Activated naive CD8-positive, alpha-beta T cell treated with anti-CD3 and anti-CD28 coated beads, Interleukin-2, amount 50 U/mL, for 16 hours (primary cell): ENCODE measurements at regions not wholly inside any gene's neighbourhood (a gene's known extent, or its start where the extent isn't known, plus 50 kb on each side); places are given as distances from the start of the nearest gene placed in this dataset.
"Not testable (repeated sequence)": the region's sequence is repeated elsewhere in the genome, so short reads cannot be mapped to it uniquely, and the experiment has no call there.

ENCODE experiments used
- DNase-seq: peaks from one replicate; pipeline ENCODE4 v3.0.0-alpha.2; 2020; ENCODE audit warnings: low read depth, low spot score

DNA sequence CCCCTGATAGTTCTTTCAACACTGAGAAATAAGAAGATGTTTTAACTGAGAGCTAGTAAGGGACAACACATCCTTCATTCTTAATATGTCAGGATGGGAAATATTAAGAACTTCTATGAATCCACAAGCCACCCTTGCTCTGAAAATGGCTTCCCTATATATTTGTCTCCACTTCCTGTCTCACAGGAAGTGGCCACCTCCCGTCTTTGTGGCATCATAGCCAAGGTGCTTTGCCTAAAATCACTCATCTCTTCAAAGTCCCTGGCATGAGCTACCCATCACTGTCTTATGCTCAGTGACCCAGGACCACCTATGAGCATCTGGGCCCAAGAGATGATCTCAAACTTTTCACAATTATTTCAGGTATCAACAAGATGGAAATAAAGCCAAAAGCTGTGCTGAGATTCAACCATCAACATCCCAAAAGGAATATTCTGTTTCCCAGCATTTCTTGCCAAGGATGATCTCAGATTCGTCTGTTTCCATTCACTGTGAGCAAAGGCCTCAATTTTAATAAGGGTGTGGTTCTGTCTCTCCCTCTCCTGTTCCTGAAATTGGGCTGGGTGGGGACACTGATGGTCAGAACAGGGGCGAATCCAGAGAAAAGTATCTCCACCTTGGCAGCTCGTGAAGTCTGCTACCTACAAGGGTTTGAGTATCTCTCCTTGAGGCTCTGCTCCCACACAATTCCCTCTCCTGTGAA lies 493.9 kb downstream of the MN1 start:
- DNase-seq: no peak

DNA sequence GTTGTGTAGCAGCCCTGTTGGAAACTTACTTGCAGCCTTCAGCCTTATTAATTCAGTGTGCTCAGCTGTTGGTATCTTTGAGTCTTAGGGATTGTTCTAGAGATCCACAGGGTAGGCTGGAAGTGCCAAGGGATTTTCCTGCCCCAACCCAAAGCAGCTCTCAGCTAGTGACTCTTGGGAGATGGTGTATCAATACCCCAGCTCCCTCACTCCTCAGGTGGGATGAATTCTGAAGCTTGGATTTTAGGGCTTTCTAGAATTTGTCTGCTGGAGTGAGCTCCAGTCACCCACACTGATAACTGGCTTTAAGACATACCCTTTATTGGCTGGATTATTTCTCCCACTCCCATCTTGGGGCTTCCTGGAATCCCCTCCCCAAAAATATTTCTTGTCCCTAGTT lies 493.0 kb downstream of the MN1 start:
- DNase-seq: no peak

DNA sequence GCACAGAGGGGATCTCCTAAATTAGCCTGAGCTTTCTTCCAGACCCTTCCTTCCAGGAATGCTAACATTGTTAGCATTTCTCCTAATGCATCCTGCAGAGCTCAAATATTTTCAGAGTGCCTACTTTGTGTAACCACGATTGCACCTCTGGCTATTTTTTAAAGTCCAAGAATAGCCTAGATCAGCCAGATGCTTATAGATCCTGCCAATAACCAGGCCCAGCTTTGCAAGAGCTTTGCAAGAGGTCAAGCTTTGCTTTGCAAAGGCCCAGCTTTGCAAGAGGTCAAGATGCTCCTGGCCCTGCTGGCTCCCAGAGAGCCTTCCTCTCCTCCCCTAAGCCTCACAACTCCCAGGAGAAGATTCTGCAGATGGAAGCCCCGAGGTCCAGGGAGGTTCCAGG lies 491.9 kb downstream of the MN1 start:
- no peak for DNase-seq

DNA sequence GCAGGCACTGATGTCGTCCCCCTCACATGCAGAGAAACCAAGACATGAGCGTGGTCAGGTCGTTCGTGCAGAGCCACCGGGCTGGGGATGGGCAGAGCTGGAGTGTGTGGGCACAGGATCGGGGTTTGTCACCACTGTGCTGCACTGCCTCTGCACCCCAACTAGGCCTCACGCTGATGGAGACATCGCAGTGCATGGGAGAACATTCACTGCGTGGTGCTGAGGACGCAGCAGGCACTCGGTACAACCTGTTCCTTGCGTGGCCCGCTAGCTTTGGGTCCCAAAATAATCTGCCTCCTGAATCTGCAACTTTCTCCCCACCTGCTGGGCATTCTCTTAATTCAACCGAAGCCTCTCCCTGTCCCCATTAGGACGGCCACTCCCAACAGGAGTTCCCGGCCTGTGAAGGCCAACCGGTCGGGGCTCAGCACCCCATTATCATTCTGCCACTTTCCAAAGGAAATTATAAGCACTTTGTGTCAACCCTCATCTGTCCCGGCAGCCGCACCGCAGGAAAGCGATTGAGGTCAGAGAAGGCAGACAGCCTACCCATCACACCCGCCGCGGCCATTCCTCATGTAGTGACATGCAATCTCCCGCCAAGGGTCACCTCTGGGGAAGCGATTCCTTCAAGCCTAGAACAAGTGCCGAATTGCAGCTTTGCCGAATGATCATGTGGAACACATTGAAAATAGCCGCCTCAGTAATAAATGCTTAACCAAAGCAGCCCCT lies 490.4 kb downstream of the MN1 start:
- DNase-seq: no peak

DNA sequence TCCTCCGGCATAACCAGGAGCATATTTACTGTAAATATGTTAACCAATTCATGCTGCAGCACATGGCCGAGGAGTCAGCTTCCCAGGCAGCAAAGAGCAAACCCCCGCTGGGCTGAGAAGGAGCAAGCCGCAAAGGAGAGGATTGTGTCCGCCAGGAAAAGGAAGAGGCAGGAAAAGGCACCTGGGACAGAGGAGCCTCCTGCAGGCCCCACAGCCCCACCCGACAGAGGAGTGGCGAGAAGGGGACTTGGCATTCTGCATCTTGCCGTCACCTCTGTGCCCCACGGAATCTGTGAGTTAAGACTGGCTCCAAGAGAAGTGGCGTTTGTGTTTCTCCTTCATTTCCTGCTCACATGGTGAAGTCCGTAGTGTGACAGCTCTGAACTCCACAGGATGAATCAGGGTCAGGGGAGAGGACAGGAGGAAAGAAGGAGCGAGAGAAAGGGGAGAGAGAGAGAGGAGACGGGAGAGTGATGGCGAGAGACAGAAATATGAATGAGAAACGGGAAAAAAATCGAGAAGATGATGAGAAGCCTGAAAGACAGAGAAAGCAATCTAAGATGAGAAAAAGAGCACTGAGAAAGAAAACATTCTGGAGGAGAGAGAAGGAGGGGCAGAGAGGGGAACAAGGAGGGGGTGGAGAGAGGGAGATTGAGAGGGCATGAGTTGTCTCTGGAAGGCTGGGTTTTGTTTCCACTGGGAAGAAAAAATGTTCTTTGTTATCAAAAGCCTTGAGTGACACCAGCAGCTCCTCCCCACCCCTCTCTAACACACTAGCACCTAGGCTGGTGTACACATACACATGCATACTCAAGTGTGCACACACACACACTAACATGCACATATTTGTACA lies 489.6 kb downstream of the MN1 start:
- no peak for DNase-seq

DNA sequence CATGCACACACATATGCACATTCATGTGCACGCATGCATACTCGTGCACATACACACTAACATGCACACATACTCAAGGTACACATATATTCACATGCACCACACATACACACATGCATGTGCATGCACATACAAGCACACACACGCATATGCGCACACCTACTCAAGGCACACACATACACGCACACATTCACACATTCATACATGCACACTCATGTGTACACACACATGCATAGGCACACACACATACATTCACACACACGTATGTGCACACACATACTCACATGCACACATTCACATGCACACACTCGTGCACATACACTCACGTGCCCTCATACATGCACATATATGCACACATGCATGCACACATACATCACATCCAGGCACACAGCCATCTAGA lies 489.0 kb downstream of the MN1 start:
- no peak for DNase-seq

DNA sequence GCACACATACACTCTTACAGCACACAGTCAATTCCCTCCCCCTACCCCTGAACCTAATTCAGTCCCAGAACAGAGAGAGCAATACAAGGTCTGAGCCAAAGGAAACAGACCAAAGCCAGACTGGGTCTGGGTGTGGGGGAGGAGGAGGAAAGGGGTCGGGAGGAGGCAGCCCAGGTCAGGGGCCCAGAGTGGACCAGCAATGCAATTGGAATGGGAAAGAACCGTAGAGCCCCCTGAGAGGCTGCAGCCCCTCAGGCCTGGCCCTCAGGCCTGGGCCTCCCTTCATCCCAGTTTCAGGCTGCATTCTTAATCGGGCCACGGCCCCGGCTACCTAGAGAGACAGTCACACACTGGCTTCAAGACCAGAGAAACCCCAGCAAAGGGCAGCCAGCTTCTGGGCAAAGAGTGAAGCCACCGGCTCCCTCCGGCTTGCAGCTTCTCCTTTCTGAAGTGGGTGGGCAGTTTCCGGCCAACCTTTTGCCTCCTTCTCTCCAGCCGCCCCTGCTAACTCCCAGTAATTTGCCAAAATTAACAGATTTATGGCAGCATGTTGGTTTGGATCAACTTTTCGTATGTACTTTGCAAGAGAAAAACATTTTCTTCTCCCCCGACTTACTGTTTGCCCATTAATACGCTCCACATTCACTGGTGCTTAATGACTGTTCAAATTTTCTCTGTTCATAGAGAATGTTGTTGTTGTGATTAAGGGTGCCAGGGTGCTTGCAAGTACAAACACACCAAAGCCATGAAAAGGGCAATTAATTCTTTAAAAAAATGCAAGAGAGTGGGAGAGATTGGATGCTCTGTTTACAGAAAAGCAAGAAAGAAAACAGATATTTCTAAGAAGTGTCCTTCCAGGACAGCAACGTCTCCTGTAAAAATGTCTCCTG lies 488.3 kb downstream of the MN1 start:
- no peak for DNase-seq

DNA sequence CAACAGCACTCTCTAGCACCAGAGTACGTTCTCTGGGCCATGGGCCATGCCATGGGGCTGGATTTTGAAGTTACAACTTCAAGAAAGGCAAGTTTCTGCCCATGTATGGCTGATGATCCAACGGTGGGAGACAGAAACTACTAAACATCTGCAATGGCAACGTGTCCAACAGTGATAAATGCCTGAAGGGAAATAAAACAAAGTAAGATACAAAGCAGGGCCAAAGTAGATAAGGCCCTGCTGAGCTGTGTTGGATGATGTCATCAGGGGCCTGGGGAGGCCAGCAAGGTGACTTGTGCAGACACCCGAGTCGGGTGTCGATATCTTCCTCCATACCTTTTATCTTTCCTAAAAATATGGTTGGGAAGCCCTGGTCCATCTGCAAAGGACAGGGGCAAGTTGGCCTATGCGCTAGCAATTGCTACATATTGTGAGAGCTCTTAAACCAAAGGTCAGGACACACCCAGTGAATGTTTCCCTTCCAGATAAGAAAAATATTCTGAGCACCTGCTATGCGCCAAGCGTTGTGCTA lies 487.2 kb downstream of the MN1 start:
- no peak for DNase-seq

DNA sequence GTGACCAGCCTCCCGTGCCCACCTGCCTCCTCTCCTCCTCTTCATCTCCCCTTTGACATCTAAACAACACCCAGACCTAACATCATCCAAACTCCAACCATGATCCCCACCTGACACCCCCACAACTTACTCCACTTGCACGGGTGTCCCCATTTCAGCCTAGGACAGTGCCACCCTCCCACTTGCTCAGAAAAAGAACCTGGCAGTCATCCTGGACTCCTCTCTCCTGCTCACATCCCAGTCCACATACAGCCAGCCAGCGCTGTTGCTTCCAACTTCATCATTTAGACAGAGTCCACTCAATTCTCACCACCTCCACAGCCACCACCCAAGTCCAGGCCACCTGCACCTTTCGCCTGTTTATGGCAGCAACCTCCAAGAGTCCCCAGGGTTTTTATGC lies 485.7 kb downstream of the MN1 start:
- DNase-seq: no peak

DNA sequence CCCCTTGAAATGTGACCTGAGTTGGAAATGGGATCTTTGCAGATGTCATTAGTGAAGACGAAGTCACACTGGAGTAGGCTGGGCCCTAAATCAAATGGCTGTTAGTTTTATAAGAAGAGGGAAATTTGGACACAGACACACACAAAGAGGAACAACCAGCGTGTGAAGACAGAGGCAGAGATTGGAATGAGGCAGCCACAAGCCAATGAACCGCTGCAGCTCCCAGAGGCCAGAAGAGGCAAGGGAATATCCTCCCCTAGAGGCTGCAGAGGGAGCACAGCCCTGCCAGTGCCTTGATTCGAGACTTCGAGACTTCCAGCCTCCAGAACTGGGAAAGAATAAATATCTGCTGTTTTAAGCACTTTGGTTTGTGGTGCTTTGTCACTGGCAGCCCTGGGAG lies 484.5 kb downstream of the MN1 start:
- DNase-seq: no peak

DNA sequence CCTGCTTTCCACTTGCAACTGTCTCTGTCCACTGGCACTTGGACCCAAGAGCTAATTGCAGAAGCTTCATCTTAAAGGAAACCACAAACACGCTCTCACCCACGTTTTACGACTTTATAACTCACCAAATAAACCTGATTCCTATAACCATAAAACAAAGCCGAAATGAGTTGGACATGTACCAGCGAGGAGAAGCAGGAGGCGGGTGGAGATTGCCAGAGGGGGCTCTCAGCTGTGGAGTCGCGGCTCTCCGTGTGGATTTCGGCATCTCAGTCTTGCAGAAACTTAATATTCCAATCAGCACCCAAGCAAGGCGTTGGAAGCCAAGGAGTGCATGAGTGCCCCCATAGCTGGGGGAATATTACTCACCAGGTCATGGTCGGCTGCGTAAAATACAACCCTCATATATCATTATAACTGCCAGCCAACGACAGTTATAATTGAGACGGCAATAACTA lies 483.6 kb downstream of the MN1 start:
- no peak for DNase-seq

DNA sequence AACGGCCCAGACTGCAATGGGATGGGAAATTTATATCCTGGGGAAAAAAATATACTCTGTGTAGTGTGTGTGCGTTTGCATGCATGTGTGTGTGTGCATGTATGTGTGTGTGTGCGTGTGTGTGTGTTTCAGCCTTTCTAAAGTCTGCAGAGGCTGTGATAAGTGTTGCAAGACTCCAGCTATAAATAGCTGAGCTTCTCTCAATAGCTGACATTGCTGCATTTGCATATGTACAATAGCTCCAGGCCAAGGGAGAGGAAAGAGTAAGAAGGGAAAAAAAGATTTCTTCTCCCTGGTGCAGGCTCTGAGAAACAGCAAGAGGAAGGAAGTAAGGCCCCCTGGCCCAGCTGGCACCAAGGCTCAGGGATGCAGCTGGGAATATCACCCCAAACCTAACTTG lies 483.0 kb downstream of the MN1 start:
- DNase-seq: no peak

DNA sequence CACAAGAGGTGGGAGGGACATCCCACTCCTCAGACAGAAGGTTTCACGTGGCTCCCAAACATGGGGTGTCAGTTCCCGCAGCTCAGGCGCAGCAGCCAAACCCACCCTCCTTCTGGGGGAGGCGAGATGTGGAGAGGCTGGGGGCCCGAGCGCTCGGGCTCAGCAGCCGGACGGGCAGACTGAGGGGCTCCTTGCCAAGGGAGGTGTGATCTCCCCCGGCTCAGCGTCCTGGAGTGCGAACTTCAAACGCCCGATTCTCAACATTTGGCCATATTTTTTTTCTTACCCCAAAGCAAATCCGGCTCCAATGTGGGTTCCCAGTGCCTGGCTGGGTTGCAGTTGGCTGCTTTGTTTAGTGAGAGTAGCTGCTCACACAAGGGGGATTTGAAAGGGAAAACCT lies 477.9 kb downstream of the MN1 start:
- DNase-seq: no peak

DNA sequence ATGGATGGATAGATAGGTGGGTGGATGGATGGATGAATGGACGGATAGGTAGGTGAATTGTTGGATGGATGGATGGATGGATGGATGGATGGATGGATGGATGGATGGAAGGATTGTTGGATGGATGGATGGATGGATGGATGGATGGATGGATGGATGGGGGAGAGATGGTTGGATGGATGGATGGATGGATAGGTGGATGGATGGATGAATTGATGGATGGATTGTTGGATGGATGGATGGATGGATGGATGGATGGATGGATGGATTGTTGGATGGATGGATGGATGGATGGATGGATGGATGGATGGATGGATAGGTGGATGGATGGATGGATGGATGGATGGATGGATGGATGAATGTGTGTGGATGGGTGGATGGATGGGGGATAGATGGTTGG lies 476.6 kb downstream of the MN1 start:
- not testable (repeated sequence) for DNase-seq

DNA sequence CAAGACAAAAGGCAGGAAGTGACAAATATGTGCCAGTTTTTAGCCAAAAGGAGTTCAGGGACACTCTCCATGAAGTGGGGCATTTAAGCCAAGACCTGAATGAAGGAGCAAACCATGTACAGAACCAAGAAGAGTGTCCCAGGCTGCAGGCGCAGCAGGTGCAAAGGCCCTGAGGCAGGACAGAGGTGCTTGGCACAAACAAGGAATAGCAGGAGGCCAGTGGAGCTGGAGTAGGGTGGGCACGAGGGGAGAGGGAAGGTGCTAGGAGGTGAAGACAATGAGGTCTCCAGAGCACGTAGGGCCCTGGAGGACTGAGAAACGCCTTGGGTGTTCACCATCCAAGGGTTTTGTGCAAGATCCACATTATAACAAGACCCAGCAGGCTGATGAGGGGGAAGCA lies 474.1 kb downstream of the MN1 start:
- DNase-seq: no peak

DNA sequence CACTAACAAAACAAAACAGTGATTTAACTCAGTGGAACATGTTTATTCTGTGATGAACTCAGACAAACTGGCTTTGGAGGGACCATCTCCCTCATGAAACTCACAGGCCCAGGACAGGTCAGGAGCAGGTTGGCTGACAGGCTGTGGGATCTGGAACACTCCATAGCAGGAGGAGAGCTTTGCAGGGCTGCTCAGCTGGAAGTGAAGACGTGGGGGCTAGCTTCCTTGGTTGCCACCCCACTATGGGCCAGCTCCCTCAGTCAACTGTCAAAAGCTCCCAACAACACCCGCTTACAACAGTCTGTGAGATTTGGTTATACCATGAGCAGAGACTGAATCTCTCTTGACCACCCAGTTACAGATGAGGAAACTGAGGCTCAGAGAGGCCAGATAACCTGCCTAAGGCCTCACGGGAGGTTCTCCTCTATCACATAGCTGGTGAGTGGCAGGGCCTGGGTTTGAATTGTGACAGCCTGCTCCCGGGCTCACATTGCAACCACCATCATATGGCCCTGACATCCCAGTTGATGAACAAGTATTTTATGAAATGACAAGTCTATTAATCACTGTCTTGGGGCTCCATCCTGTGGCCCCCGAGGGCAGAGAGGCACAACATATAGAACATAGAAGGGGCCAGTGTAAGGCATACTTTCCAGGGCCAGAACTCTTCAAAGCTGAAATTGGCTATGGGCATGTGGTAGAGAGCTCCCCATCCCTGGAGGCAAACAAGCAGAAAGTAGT lies 473.4 kb downstream of the MN1 start:
- DNase-seq: no peak

DNA sequence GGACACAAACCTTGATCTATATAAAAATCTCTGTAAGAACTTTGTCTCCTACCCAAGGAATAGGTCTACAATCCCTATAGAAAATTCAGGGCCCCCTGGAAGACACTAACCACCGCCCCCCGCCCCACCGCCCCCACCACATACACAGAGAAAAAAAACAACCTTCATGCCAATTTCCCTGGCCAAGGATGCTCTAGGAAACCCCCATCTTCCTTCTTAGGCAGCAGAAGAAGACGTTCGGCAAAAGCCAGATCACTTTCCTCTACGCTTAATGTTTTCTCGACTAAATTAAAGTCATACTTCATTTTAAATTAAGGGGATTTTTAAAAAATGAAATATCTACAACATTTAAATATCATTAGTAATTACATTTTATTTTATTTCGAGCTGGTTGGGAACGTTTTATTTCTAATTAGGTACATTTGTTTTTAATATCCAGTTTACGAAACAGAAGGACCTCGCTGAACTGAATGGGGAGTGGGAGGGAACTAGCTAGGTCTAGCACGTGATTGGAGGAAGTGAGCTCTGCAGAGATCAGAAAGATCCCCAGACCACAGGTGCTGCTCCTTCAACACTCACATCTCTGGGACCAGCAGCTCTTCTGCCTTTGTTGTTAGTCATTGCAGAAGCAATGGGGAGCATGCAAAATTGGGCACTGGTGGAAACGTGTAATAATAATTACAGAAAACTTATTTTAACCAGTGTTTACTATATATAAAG lies 472.3 kb downstream of the MN1 start:
- DNase-seq: no peak

DNA sequence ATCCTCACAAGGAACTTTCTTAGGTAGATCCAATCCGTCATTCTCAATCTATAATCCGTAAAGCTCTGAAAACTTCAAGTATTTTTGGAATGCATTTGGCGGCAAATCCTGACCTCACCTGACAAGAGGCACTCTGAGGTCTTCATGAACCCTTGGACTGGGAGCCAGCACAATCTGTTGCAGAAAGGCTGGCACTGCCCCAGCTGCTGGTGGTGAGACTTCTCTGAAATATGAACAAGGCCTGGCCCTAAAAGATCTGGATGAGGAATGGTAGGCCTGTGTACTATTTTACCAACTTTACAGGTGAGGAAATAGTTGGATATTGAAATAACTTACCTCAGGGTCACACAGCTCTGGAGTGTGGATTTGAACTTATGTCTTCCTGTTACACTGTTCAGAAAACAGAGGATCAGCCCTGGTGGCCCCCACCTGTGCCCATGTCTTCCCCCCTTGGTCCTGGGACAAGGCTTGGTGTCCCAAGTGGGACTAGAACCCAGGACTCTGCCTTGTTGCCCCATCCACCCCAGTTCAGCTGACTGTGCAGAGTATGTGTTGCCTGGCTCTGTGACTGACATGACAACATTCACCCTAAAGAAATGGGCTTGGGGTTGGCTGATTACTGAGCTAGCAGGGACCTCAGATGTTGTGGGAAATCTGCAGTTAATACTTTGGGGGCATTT lies 471.4 kb downstream of the MN1 start:
- DNase-seq: no peak
